ENCODE measurements at regions not wholly inside any gene's neighbourhood (a gene's known extent, or its start where the extent isn't known, plus 50 kb on each side); places are given as distances from the start of the nearest gene placed in this dataset.

- TF ChIP-seq CTCF (conservative IDR thresholded peaks at IDR 0.05) (no peak), ZFX (IDR thresholded peaks at IDR 0.05) (no peak)
- no peak overlapping the region for H3K27ac ChIP-seq
Measured at GRCh38 chr6:6927521-6928361, 180.0 kb upstream of the RREB1 start.

GRCh38 chr6:6930223-6930880 lies 177.4 kb upstream of the RREB1 start:
- no peak for TF ChIP-seq CTCF (conservative IDR thresholded peaks at IDR 0.05)
- no peak for TF ChIP-seq ZFX (IDR thresholded peaks at IDR 0.05)
- H3K27ac ChIP-seq, result no peak overlapping the region

GRCh38 chr6:6931071-6932025 lies 176.4 kb upstream of the RREB1 start:
- TF ChIP-seq ZFX (IDR thresholded peaks at IDR 0.05) (no peak), CTCF (conservative IDR thresholded peaks at IDR 0.05) (no peak)
- H3K27ac ChIP-seq, result no peak overlapping the region

- H3K27ac ChIP-seq, result no peak overlapping the region
- TF ChIP-seq ZFX (IDR thresholded peaks at IDR 0.05) (no peak), CTCF (conservative IDR thresholded peaks at IDR 0.05) (no peak)
Measured at GRCh38 chr6:6932341-6932740, 175.4 kb upstream of the RREB1 start.

- no peak overlapping the region for H3K27ac ChIP-seq
- TF ChIP-seq CTCF (conservative IDR thresholded peaks at IDR 0.05) (no peak), ZFX (IDR thresholded peaks at IDR 0.05) (no peak)
Measured at GRCh38 chr6:6932968-6933367, 174.8 kb upstream of the RREB1 start.

DNA sequence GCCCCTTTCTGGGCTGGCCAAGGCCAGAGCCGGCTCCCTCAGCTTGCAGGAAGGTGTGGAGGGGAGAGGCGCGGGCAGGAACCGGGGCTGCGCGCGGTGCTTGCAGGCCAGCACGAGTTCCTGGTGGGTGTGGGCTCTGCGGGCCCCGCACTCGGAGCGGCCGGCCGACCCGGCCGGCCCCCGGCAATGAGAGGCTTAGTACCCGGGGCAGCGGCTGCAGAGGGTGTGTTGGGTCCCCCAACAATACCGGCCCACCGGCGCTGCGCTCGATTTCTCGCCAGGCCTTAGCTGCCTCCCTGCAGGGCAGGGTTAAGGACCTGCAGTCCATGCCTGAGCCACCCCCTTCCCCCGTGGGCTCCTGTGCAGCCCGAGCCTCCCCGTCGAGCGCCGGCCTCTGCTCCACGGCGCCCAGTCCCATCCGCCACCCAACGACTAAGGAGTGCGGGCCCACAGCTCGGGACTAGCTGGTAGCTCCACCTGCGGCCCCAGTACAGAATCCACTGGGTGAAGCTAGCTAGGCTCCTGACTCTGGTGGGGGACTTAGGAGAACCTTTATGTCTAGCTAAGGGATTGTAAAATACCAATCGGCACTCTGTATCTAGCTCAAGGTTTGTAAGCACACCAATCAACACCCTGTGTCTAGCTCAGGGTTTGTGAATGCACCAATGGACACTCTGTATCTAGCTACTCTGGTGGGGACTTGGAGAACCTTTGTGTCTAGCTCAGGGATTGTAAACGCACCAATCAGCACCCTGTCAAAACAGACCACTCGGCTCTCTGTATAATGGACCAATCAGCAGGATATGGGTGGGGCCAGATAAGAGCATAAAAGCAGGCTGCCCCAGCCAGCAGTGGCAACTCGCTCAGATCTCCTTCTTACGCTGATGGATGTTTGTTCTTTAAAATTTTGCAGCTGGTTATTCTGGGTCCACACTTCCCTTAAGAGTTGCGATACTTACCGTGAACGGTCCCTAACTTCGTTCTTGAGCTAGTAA lies 167.4 kb upstream of the RREB1 start:
- TF ChIP-seq ZFX (IDR thresholded peaks at IDR 0.05), result no peak
- no peak for TF ChIP-seq CTCF (conservative IDR thresholded peaks at IDR 0.05)
- no peak overlapping the region for H3K27ac ChIP-seq
